DMS153 treated with DMSO at 0.1 percent for 48 hours (cell line): ENCODE measurements at regions not wholly inside any gene's neighbourhood (a gene's known extent, or its start where the extent isn't known, plus 50 kb on each side); places are given as distances from the start of the nearest gene placed in this dataset.

Experiments used
- DNase-seq: peaks from one replicate; lab custom pipeline; 2025; ENCODE audit not compliant: unreplicated experiment; lab: John Stamatoyannopoulos, UW

DNA sequence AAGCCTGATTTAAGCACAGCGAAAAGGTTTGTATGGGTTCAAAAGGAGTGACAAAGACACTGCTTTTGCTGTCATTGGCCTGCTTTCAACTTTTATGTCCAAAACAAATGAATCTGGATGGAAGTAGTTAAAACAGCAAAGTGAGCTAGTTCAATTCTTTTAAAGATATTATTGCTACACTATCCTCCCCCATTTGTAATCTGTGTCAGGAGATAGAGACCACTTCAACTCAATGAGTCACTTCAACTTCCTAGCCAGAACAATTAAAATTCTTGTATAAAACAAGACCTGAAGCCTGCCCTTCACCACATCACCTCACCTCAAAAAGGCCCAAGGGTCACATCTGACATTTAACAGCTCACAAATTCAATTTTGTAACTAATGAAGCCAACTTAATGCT lies 364.1 kb upstream of the LYPLAL1 start:
- no peak for DNase-seq

DNA sequence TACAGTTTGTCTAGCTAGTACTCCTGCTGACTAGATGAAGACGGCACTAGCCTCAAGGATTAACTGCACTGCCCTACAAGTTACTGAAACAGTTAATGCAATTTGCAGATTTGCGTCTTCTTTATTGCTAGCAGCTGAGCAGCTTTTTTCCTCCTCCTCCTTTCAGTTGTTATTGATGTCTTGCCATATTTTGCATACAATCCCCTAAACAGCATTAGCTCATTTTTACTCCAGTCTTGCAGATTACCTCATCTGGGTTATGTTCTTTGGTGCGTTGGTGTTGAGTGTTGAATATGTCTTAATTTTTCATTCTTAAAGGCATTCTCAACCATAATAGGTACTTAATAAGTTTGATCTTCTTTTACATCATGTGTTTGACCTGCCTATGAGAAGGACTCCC lies 363.4 kb upstream of the LYPLAL1 start:
- DNase-seq = no peak

- no peak for DNase-seq
Observed at GRCh38 chr1:218811497-218811896, 362.2 kb upstream of the LYPLAL1 start.

DNA sequence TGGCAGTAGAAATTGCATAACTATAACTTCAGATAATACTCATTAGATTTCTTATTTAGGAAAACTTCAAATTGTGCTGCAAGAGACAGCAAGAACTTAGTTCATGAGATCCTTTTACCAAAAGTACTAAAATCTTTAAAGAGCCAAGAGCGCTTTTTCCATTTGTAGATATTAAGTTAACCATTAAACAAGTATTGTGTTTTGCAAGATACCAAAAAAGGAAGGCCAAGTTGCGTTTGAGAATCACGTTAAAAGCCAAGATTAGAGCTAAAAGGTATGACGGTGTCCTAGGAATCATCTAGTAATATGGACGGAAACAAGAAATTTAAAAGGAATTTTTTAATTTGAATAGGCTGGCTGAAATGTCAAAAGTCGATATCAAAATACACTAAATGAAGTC lies 361.3 kb upstream of the LYPLAL1 start:
- DNase-seq = no peak

DNA sequence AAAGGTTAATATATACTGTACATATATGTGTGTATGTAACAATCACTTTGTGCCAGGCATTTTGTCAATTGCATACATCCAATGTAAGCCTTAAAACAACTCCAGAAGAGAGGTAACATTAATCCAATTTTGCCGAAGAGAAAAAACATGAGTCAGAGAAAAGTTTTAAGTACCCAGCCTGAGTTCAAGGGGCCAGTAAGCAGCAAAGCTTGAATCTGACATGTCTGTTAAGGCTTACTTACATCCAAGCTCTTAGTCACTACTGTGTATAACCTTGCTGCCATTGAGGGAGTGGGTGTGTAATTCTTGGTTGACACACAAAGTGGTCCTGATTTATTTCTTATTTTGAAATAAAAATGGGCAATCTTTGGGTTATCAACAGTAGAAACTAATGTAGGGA lies 360.4 kb upstream of the LYPLAL1 start:
- DNase-seq = no peak

DNA sequence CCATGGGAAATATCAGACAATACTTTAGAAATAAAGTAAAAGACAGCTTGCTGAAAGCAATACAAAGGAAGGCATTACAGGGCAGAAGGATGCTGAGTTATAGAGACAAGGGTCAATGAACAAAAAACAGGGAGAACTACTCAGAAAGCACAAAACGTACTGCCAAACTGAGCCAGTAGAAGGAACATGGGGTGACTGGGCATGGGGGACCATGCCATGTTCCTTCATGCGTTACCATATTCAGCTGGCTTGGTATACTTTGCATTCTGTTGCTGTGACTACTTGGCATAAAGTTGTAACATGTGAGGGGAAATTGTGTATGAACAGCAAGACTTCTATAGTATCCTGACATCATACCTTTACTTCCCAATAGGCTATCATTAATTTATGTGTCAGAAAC lies 358.6 kb upstream of the LYPLAL1 start:
- DNase-seq = no peak

- no peak for DNase-seq
Observed at GRCh38 chr1:218817071-218817470, 356.6 kb upstream of the LYPLAL1 start.

GRCh38 chr1:218817691-218818465 lies 355.8 kb upstream of the LYPLAL1 start:
- no peak for DNase-seq

- DNase-seq = no peak
Observed at GRCh38 chr1:218823291-218823900, 350.3 kb upstream of the LYPLAL1 start.

GRCh38 chr1:218827486-218827885 lies 346.2 kb upstream of the LYPLAL1 start:
- no peak for DNase-seq

DNA sequence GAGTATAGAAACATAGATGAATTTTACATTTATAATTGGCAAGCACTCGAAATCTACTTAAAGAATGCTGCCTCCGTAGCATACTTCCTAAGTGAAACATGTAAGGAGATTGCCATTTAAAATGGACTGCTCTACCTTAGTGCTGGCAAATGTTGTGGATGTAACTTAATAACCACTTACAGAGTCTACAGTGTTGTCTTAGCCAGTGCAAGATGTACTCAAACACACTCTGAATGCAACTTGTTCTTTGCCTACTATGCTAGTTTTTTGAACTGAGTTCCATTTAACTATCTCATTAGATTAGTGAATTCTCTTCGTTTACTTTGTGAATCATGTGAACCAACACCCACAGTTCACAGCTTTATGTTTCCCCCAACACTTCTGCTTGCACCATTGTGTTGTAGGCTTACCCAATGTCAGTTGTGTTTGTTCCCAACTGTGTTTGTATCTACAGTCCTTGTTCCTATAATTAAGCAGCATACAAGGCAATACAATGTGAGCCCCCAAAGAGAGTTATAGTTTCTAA lies 345.5 kb upstream of the LYPLAL1 start:
- no peak for DNase-seq

DNA sequence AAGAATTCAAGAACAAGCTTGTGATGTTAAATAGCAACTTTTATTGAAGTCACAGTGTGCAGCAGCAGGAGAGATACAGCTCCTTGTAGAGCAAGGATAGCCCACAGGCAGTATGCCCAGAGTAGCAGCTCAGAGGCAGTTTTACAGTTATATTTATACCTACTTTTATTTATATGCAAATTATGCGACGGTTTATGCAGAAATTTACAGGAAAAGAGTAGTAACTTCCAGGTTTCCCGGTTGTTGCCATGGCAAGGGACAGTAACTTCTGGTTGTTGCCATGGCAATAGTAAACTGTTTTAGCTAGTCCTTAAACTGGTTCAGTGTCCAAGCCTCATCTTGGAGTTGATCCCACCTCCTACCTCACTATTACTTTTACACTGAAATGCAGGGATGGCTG lies 344.6 kb upstream of the LYPLAL1 start:
- no peak for DNase-seq

- no peak for DNase-seq
Observed at GRCh38 chr1:218835609-218836008, 338.1 kb upstream of the LYPLAL1 start.

GRCh38 chr1:218836264-218836663 lies 337.4 kb upstream of the LYPLAL1 start:
- DNase-seq = no peak

DNA sequence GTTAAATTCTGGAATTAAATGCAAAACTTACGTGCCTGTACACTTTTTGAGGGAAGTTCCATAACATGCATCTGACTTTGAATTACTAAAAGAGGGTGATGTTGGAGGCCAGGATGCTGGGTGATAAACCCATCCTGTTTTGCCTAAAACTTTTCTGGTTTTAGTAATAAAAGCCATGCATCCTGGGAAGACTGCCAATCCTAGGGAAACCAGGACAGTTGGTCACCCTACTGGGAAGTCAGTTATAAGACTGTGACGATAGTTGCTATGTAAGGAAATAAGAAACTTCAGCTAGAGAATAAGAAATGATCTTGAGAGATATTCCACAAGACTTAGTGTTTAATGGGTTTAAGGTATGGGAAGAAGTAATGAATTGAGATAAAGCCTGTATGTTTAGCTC lies 336.6 kb upstream of the LYPLAL1 start:
- DNase-seq = no peak

DNA sequence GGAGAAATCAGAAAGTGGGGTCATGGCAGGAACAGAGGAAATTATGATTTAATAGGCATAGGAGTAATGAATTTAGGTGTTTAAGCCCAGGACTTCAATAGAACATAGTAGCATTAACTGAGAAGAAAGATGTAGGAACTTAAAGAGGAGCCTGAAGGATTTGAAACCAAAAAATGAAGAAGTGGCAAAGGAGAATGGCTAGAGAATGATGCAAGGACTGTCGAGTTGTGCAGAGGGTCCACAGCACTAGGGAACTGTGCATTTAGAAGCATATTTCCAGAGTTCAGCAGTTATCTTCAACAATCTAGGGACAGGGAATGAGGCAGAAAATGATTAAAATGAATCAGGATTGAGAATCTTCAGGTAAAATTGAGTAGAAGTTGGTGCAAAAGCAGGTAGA lies 328.1 kb upstream of the LYPLAL1 start:
- DNase-seq = no peak

- DNase-seq = no peak
Observed at GRCh38 chr1:218846181-218846580, 327.5 kb upstream of the LYPLAL1 start.

DNA sequence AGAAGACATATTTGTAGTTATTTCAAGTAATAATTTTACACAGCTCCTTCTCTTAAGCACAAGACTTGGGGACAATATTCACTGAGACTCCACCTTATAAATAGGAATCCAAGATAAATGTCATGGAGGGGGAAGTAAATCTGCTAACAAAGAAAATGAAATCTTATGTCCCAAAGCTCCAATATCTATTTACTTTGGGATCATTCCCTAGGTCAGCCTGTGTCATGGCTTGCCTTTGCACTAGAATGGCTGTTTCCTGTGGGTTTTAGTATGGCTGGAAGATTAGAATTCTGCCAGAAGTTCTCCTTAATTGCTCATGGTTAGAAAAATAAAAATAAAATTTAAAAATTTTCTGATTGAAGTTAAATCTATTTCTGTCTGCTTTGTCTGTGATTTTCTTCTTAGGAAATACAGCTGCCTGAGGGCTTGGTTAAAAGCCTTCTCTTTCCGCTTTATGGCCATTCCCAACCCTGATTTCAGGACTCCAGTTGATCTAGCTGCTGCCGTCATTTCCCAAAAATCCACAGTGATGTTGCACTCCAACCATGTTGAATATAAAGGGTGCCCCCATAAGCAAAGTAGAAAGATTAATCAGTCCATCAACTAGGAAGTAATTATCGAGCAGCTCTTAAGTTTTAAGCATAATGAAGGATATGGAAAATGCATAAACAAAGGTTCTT lies 326.4 kb upstream of the LYPLAL1 start:
- no peak for DNase-seq

GRCh38 chr1:218848009-218848408 lies 325.7 kb upstream of the LYPLAL1 start:
- DNase-seq = no peak

DNA sequence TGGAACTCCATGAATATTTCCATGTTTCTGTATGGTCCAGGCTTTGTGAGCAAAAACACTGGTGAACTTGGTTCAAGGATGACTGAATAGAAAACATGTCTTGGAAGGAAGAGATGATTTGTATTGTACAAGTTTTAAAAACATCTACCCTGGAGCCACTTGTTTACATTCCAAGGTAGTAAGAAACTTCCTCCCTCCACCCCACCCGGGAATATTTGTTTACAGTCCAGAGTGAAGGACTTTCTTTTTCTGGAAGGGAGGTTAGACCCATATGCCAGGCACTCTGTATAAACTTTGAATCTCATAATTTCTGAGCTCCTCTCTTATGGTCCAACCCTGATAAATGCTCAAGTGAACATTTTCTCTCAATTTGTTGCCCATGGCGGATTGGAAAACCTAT lies 323.3 kb upstream of the LYPLAL1 start:
- no peak for DNase-seq

GRCh38 chr1:218851586-218851985 lies 322.1 kb upstream of the LYPLAL1 start:
- no peak for DNase-seq

- no peak for DNase-seq
Observed at GRCh38 chr1:218852527-218852926, 321.2 kb upstream of the LYPLAL1 start.
